Endothelial cell of umbilical vein (primary cell): ENCODE measurements at regions not wholly inside any gene's neighbourhood (a gene's known extent, or its start where the extent isn't known, plus 50 kb on each side); places are given as distances from the start of the nearest gene placed in this dataset.

Experiments used
- CTCF ChIP-seq, 2 donors: IDR thresholded peaks; 1 replicate in 1 of 2; 2 replicates in 1 of 2; pipeline ENCODE4 v1.5.1; 2011; ENCODE audit warnings: low read length in 2 of 2, mild to moderate bottlenecking in 2 of 2, moderate library complexity in 2 of 2, control low read depth in 1 of 2, inconsistent platforms in 1 of 2, low read depth in 1 of 2; ENCODE audit not compliant: insufficient read depth in 1 of 2; ENCODE audit errors: extremely low read depth in 1 of 2
- EZH2 ChIP-seq: IDR thresholded peaks from 2 replicates; pipeline ENCODE4 v1.6.1; 2012; ENCODE audit warnings: borderline replicate concordance, low read depth, mild to moderate bottlenecking, moderate library complexity, low read length, inconsistent platforms; ENCODE audit not compliant: severe bottlenecking
- GATA2 ChIP-seq: IDR thresholded peaks from 2 replicates; pipeline ENCODE4 v1.7.0; 2011; ENCODE audit warnings: low read depth, mild to moderate bottlenecking, moderate library complexity, mixed read lengths, low read length; ENCODE audit not compliant: insufficient read length, insufficient read depth
- JUN ChIP-seq: IDR thresholded peaks from 2 replicates; pipeline ENCODE4 v1.6.1; 2011; ENCODE audit warnings: borderline replicate concordance, low read depth; ENCODE audit not compliant: insufficient read length, insufficient read depth
- MAX ChIP-seq: IDR thresholded peaks from 2 replicates; pipeline ENCODE4 v1.6.1; 2011; ENCODE audit not compliant: insufficient read depth, insufficient read length
- MYC ChIP-seq: IDR thresholded peaks from one replicate; pipeline ENCODE4 v1.6.1; 2011; ENCODE audit warnings: mild to moderate bottlenecking, low read depth, low read length
- POLR2A ChIP-seq: IDR thresholded peaks from 2 replicates; pipeline ENCODE4 v1.6.1; 2012; ENCODE audit warnings: low read depth, mild to moderate bottlenecking, control low read depth, low read length
- POLR2AphosphoS5 ChIP-seq: IDR thresholded peaks from 2 replicates; pipeline ENCODE4 v1.6.1; 2012; ENCODE audit warnings: low read depth, mild to moderate bottlenecking, control low read depth, low read length, moderate library complexity; ENCODE audit not compliant: insufficient read depth

- no peak for TF ChIP-seq CTCF (IDR thresholded peaks at IDR 0.05; ENCODE audit: extremely low read depth in 1 of 2, insufficient read depth in 1 of 2, low read depth in 1 of 2, low read length in 2 of 2)
- no peak for TF ChIP-seq POLR2AphosphoS5
- TF ChIP-seq POLR2A, result no peak
- no peak for TF ChIP-seq EZH2
- no peak for TF ChIP-seq JUN
- TF ChIP-seq MAX, result no peak
- TF ChIP-seq GATA2, result no peak
- no peak for TF ChIP-seq MYC
These were observed 160.0 kb downstream of the TANC2 start for GRCh38 chr17:63125987-63126386.
